ENCODE measurements at regions not wholly inside any gene's neighbourhood (a gene's known extent, or its start where the extent isn't known, plus 50 kb on each side); places are given as distances from the start of the nearest gene placed in this dataset.
"Not testable (repeated sequence)": the region's sequence is repeated elsewhere in the genome, so short reads cannot be mapped to it uniquely, and the experiment has no call there.

- no peak overlapping the region for H3K4me3 ChIP-seq (ENCODE audit: low read depth, low read length)
These were observed 1007.0 kb upstream of the CELF4 start for GRCh38 chr18:38572554-38573111.

GRCh38 chr18:38571651-38572050 is 1006.1 kb upstream of the CELF4 start:
- no peak overlapping the region for H3K4me3 ChIP-seq (ENCODE audit: low read depth, low read length)

GRCh38 chr18:38565513-38565912 is 999.9 kb upstream of the CELF4 start:
- no peak overlapping the region for H3K4me3 ChIP-seq (ENCODE audit: low read depth, low read length)

- H3K4me3 ChIP-seq (ENCODE audit: low read depth, low read length) = no peak overlapping the region
These were observed 997.9 kb upstream of the CELF4 start for GRCh38 chr18:38563396-38563980.

- no peak overlapping the region for H3K4me3 ChIP-seq (ENCODE audit: low read depth, low read length)
These were observed 991.4 kb upstream of the CELF4 start for GRCh38 chr18:38557006-38557405.

GRCh38 chr18:38552732-38553321 is 987.2 kb upstream of the CELF4 start:
- no peak overlapping the region for H3K4me3 ChIP-seq (ENCODE audit: low read depth, low read length)

GRCh38 chr18:38551881-38552280 is 986.3 kb upstream of the CELF4 start:
- H3K4me3 ChIP-seq (ENCODE audit: low read depth, low read length) = no peak overlapping the region

- H3K4me3 ChIP-seq (ENCODE audit: low read depth, low read length) = no peak overlapping the region
These were observed 979.5 kb upstream of the CELF4 start for GRCh38 chr18:38545071-38545470.

- no peak overlapping the region for H3K4me3 ChIP-seq (ENCODE audit: low read depth, low read length)
These were observed 974.3 kb upstream of the CELF4 start for GRCh38 chr18:38539856-38540255.

GRCh38 chr18:38539371-38539770 is 973.8 kb upstream of the CELF4 start:
- no peak overlapping the region for H3K4me3 ChIP-seq (ENCODE audit: low read depth, low read length)

- no peak overlapping the region for H3K4me3 ChIP-seq (ENCODE audit: low read depth, low read length)
These were observed 968.5 kb upstream of the CELF4 start for GRCh38 chr18:38534073-38534472.

- no peak overlapping the region for H3K4me3 ChIP-seq (ENCODE audit: low read depth, low read length)
These were observed 961.3 kb upstream of the CELF4 start for GRCh38 chr18:38526922-38527321.

- H3K4me3 ChIP-seq (ENCODE audit: low read depth, low read length) = no peak overlapping the region
These were observed 959.4 kb upstream of the CELF4 start for GRCh38 chr18:38525039-38525438.

GRCh38 chr18:38520786-38521185 is 955.2 kb upstream of the CELF4 start:
- no peak overlapping the region for H3K4me3 ChIP-seq (ENCODE audit: low read depth, low read length)

- H3K4me3 ChIP-seq (ENCODE audit: low read depth, low read length) = no peak overlapping the region
These were observed 936.9 kb upstream of the CELF4 start for GRCh38 chr18:38502539-38502938.

- no peak overlapping the region for H3K4me3 ChIP-seq (ENCODE audit: low read depth, low read length)
These were observed 931.7 kb upstream of the CELF4 start for GRCh38 chr18:38497266-38497665.

- no peak overlapping the region for H3K4me3 ChIP-seq (ENCODE audit: low read depth, low read length)
These were observed 930.7 kb upstream of the CELF4 start for GRCh38 chr18:38496222-38496793.

- no peak overlapping the region for H3K4me3 ChIP-seq (ENCODE audit: low read depth, low read length)
These were observed 928.5 kb upstream of the CELF4 start for GRCh38 chr18:38494065-38494464.

- H3K4me3 ChIP-seq (ENCODE audit: low read depth, low read length) = no peak overlapping the region
These were observed 925.6 kb upstream of the CELF4 start for GRCh38 chr18:38491195-38491594.

GRCh38 chr18:38489721-38490120 is 924.1 kb upstream of the CELF4 start:
- H3K4me3 ChIP-seq (ENCODE audit: low read depth, low read length) = not testable (repeated sequence)

GRCh38 chr18:38487521-38487920 is 921.9 kb upstream of the CELF4 start:
- no peak overlapping the region for H3K4me3 ChIP-seq (ENCODE audit: low read depth, low read length)

- H3K4me3 ChIP-seq (ENCODE audit: low read depth, low read length) = no peak overlapping the region
These were observed 917.7 kb upstream of the CELF4 start for GRCh38 chr18:38483326-38483725.
